ENCODE measurements at regions not wholly inside any gene's neighbourhood (a gene's known extent, or its start where the extent isn't known, plus 50 kb on each side); places are given as distances from the start of the nearest gene placed in this dataset.

- H4K20me1 ChIP-seq (replicated peaks; ENCODE audit: control insufficient read depth, extremely low read depth, insufficient read depth, low read length) = no peaks in the 10 kb centered on the region
Measured at GRCh38 chr13:82850644-82851043, 1031.6 kb downstream of the SLITRK1 start.

GRCh38 chr13:82848766-82849165, 1033.5 kb downstream of the SLITRK1 start:
- Histone ChIP-seq H3K4me3 (replicated peaks in 1 of 3; ENCODE audit: insufficient read depth in 1 of 3, low read depth in 1 of 3, low read length in 3 of 3) (no peak overlapping the region), H3K27me3 (ENCODE audit: control insufficient read depth in 2 of 2, insufficient read depth in 2 of 2, low read length in 2 of 2) (no peaks in the 10 kb centered on the region), H3K36me3 (ENCODE audit: control insufficient read depth in 2 of 2, extremely low read depth in 1 of 2, insufficient read depth in 2 of 2, low read length in 2 of 2) (no peaks in the 10 kb centered on the region), H3K4me2 (ENCODE audit: insufficient read depth, low read length) (no peak overlapping the region), H3K27ac (ENCODE audit: insufficient read depth, low read depth, low read length) (no peak overlapping the region), H3K79me2 (ENCODE audit: control insufficient read depth, insufficient read depth, low read length) (no peaks in the 10 kb centered on the region), H4K20me1 (replicated peaks; ENCODE audit: control insufficient read depth, extremely low read depth, insufficient read depth, low read length) (no peaks in the 10 kb centered on the region), H3K9me3 (replicated peaks; ENCODE audit: control insufficient read depth, insufficient read depth, low read length) (peaks cover 3% of the 10 kb centered on the region), H3K9me1 (replicated peaks; ENCODE audit: control insufficient read depth, extremely low read depth, insufficient read depth, low read length) (no peaks in the 10 kb centered on the region), H2AFZ (ENCODE audit: low read depth, low read length) (no peak overlapping the region), H3K9ac (replicated peaks; ENCODE audit: extremely low read depth, insufficient read depth, low read length) (no peak overlapping the region), H3K4me1 (ENCODE audit: control insufficient read depth, extremely low read depth, insufficient read depth, low read length) (no peaks in the 10 kb centered on the region)
- BruUV-seq (replicated peaks) = no TSS peak
- POLR2A ChIA-PET = no interaction called here
- intact Hi-C loops (cut with micrococcal nuclease) (no loop called here), dilution Hi-C loops (cut with MboI; ENCODE audit: extremely low pct_ligation_motif_present, low sequenced_read_pairs) (no loop called here)
- DNase-seq (ENCODE audit: low read depth, low spot score) = no peak
- CTCF ChIA-PET = no interaction called here
- TF ChIP-seq CTCF (IDR thresholded peaks at IDR 0.05; ENCODE audit: extremely low read depth in 1 of 2, insufficient read depth in 1 of 2, low read depth in 1 of 2, low read length in 2 of 2) (no peak), FOS (IDR thresholded peaks at IDR 0.05; ENCODE audit: borderline replicate concordance, insufficient read depth, low read length) (no peak)
- no peak for FAIRE-seq

More at GRCh38 chr13:82850644-82851043, 1031.6 kb downstream of the SLITRK1 start:
- CTCF ChIA-PET = no interaction called here
- Histone ChIP-seq H2AFZ (ENCODE audit: low read depth, low read length) (no peak overlapping the region), H3K9ac (replicated peaks; ENCODE audit: extremely low read depth, insufficient read depth, low read length) (no peak overlapping the region), H3K9me1 (replicated peaks; ENCODE audit: control insufficient read depth, extremely low read depth, insufficient read depth, low read length) (no peaks in the 10 kb centered on the region), H3K9me3 (replicated peaks; ENCODE audit: control insufficient read depth, insufficient read depth, low read length) (peaks cover 3% of the 10 kb centered on the region), H3K79me2 (ENCODE audit: control insufficient read depth, insufficient read depth, low read length) (no peaks in the 10 kb centered on the region), H3K27me3 (ENCODE audit: control insufficient read depth in 2 of 2, insufficient read depth in 2 of 2, low read length in 2 of 2) (no peaks in the 10 kb centered on the region), H3K27ac (ENCODE audit: insufficient read depth, low read depth, low read length) (no peak overlapping the region), H3K4me1 (ENCODE audit: control insufficient read depth, extremely low read depth, insufficient read depth, low read length) (no peaks in the 10 kb centered on the region), H3K4me2 (ENCODE audit: insufficient read depth, low read length) (no peak overlapping the region), H3K36me3 (ENCODE audit: control insufficient read depth in 2 of 2, extremely low read depth in 1 of 2, insufficient read depth in 2 of 2, low read length in 2 of 2) (no peaks in the 10 kb centered on the region), H3K4me3 (replicated peaks in 1 of 3; ENCODE audit: insufficient read depth in 1 of 3, low read depth in 1 of 3, low read length in 3 of 3) (no peak overlapping the region)
- TF ChIP-seq GATA2 (IDR thresholded peaks at IDR 0.05; ENCODE audit: insufficient read depth, insufficient read length, low read depth, low read length) (no peak), JUN (IDR thresholded peaks at IDR 0.05; ENCODE audit: borderline replicate concordance, insufficient read depth, insufficient read length, low read depth) (no peak)
- no TSS peak for BruUV-seq (replicated peaks)
- POLR2A ChIA-PET = no interaction called here
- FAIRE-seq = no peak
- dilution Hi-C loops (cut with MboI; ENCODE audit: extremely low pct_ligation_motif_present, low sequenced_read_pairs) (no loop called here), intact Hi-C loops (cut with micrococcal nuclease) (no loop called here)
- no peak for DNase-seq (ENCODE audit: low read depth, low spot score)

Measured in endothelial cell of umbilical vein (primary cell).